SIG-M5 treated with dmso at 0.1 percent for 504 hours (cell line): ENCODE measurements at regions not wholly inside any gene's neighbourhood (a gene's known extent, or its start where the extent isn't known, plus 50 kb on each side); places are given as distances from the start of the nearest gene placed in this dataset.
"Not testable (repeated sequence)": the region's sequence is repeated elsewhere in the genome, so short reads cannot be mapped to it uniquely, and the experiment has no call there.

Experiments used
- DNase-seq: peaks from one replicate; lab custom pipeline; 2025; ENCODE audit not compliant: unreplicated experiment; lab: John Stamatoyannopoulos, UW

- DNase-seq: not testable (repeated sequence)
Measured at GRCh38 chr11:15686259-15686658, 571.5 kb downstream of the INSC start.

GRCh38 chr11:15687342-15687741 lies 572.6 kb downstream of the INSC start:
- DNase-seq: no peak

- no peak for DNase-seq
Measured at GRCh38 chr11:15688351-15688792, 573.6 kb downstream of the INSC start.

- no peak for DNase-seq
Measured at GRCh38 chr11:15690320-15690719, 575.6 kb downstream of the INSC start.

- DNase-seq: no peak
Measured at GRCh38 chr11:15692739-15693138, 578.0 kb downstream of the INSC start.

GRCh38 chr11:15695096-15695721 lies 580.5 kb downstream of the INSC start:
- no peak for DNase-seq

GRCh38 chr11:15696069-15696468 lies 581.3 kb downstream of the INSC start:
- no peak for DNase-seq

GRCh38 chr11:15697437-15698236 lies 582.9 kb downstream of the INSC start:
- no peak for DNase-seq

- DNase-seq: no peak
Measured at GRCh38 chr11:15698855-15699254, 584.1 kb downstream of the INSC start.

GRCh38 chr11:15699978-15700377 lies 585.3 kb downstream of the INSC start:
- no peak for DNase-seq

GRCh38 chr11:15700456-15700855 lies 585.7 kb downstream of the INSC start:
- DNase-seq: no peak

GRCh38 chr11:15704064-15704463 lies 589.3 kb downstream of the INSC start:
- DNase-seq: no peak

GRCh38 chr11:15704556-15704955 lies 589.8 kb downstream of the INSC start:
- no peak for DNase-seq

- no peak for DNase-seq
Measured at GRCh38 chr11:15705891-15706290, 591.2 kb downstream of the INSC start.

- no peak for DNase-seq
Measured at GRCh38 chr11:15707194-15707593, 592.5 kb downstream of the INSC start.

GRCh38 chr11:15707971-15708370 lies 593.2 kb downstream of the INSC start:
- DNase-seq: no peak

- DNase-seq: no peak
Measured at GRCh38 chr11:15710580-15711275, 596.0 kb downstream of the INSC start.

- no peak for DNase-seq
Measured at GRCh38 chr11:15711311-15711710, 596.6 kb downstream of the INSC start.

- DNase-seq: no peak
Measured at GRCh38 chr11:15714641-15715399, 600.1 kb downstream of the INSC start.

- no peak for DNase-seq
Measured at GRCh38 chr11:15716550-15716949, 601.8 kb downstream of the INSC start.

- no peak for DNase-seq
Measured at GRCh38 chr11:15720460-15720859, 605.7 kb downstream of the INSC start.
